ENCODE measurements at regions not wholly inside any gene's neighbourhood (a gene's known extent, or its start where the extent isn't known, plus 50 kb on each side); places are given as distances from the start of the nearest gene placed in this dataset.

DNA sequence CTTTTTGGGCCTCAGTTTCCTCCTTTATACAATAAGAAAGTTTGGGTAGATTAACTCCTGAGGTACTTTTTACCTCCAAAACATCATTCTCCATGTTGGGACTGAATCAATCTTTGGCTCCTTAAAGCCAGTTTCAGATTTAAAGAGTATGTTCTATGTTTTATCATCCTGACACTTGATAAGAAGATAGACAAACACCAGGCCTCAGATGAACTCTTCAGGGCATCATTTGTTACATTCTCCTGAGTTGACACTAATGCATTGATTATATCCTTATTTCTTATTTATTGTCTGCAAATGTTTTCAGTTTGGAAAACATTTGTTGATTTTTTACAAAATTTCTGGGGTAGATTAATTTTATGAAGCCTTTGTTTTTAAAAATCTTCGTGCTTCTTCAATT is 102.7 kb upstream of the CCSER1 start:
- TF ChIP-seq POLR2A (IDR thresholded peaks at IDR 0.05; ENCODE audit: low read depth, low read length), result no peak
- TF ChIP-seq POLR2AphosphoS5 (IDR thresholded peaks at IDR 0.05; ENCODE audit: low read depth, low read length), result no peak
- TF ChIP-seq TAF1 (IDR thresholded peaks at IDR 0.05; ENCODE audit: low read depth, low read length), result no peak
